K562 (cell line): ENCODE measurements at regions not wholly inside any gene's neighbourhood (a gene's known extent, or its start where the extent isn't known, plus 50 kb on each side); places are given as distances from the start of the nearest gene placed in this dataset.

Source experiments
- ATAC-seq: fragments of 200-7000 bp; cut with Tn5 transposase; 3 replicates; pipeline ENCODE4 v1.9.1; 2020; ENCODE audit warnings: moderate library complexity
- BruUV-seq: library from RNA; stranded (reverse); fragments of 400-500 nt; replicated peaks from 2 replicates; lab custom pipeline; 2021; lab: Mats Ljungman, UMichigan
- CTCF ChIA-PET: fragments of 300-600 bp; formaldehyde crosslinking; extraction: SDS; loops from one replicate; lab custom pipeline; 2021; ENCODE audit warnings: low intra/inter-chr PET ratio; lab: Yijun Ruan, JAX
- POLR2A ChIA-PET: fragments of 300-600, 350-650 bp; sonication (Branson Sonifier 250); formaldehyde crosslinking; extraction: SDS; loops from one replicate; lab custom pipeline; 2021; ENCODE audit warnings: antibody characterized with exemption, inconsistent platforms; lab: Yijun Ruan, JAX
- DNase-seq, 4 experiments: peaks; one replicate each; pipeline versions ENCODE4 v3.0.0 to v3.0.0-alpha.2; 2011 to 2018; ENCODE audit warnings: low spot score in 3 of 4, mixed read lengths in 3 of 4; ENCODE audit errors: extremely low read depth in 1 of 4
- FAIRE-seq: peaks from 2 replicates; lab custom pipeline; 2011; peaks lifted over from hg19 to GRCh38; lab: Jason Lieb, UNC
- H2AFZ ChIP-seq: 2 replicates; pipeline ENCODE4 v1.6.0; 2011; ENCODE audit warnings: low read depth, low read length, control low read depth, inconsistent platforms
- H3K27ac ChIP-seq: fragments of 200-600 bp; 3 replicates; pipeline ENCODE4 v1.8.0; 2011; ENCODE audit warnings: low read depth, mild to moderate bottlenecking, control low read depth, inconsistent platforms, low read length, moderate library complexity, mixed read lengths; ENCODE audit errors: extremely low read depth
- H3K27me3 ChIP-seq, 2 experiments: fragments of 300-600 bp in 1 of 2; 2 replicates in 1 of 2; 3 replicates in 1 of 2; pipeline versions ENCODE4 v1.6.0 to v1.8.0; 2011; ENCODE audit warnings: inconsistent platforms in 2 of 2, low read length in 2 of 2, mild to moderate bottlenecking in 1 of 2, mixed read lengths in 1 of 2, moderate library complexity in 1 of 2; ENCODE audit not compliant: control insufficient read depth in 2 of 2, insufficient read depth in 2 of 2
- H3K36me3 ChIP-seq: fragments of 300-600 bp; 3 replicates; pipeline ENCODE4 v1.8.0; 2011; ENCODE audit warnings: mild to moderate bottlenecking, low read length, inconsistent platforms; ENCODE audit not compliant: control insufficient read depth, insufficient read depth
- H3K4me1 ChIP-seq, 2 experiments: fragments of 200-600 bp in 1 of 2; replicated peaks in 1 of 2; 2 replicates in 1 of 2; 3 replicates in 1 of 2; pipeline versions ENCODE4 v1.5.1 to v1.8.0; 2011; ENCODE audit warnings: inconsistent platforms in 2 of 2, low read length in 2 of 2, mild to moderate bottlenecking in 1 of 2, mixed read lengths in 1 of 2, moderate library complexity in 1 of 2; ENCODE audit not compliant: control insufficient read depth in 2 of 2, insufficient read depth in 2 of 2
- H3K4me2 ChIP-seq: 2 replicates; pipeline ENCODE4 v1.6.1; 2011; ENCODE audit warnings: low read length, control low read depth, inconsistent platforms, mixed read lengths; ENCODE audit not compliant: insufficient read depth
- H3K4me3 ChIP-seq: fragments of 200-600 bp; sonication (generic), shearing (Covaris generic); 2 replicates; pipeline ENCODE4 v1.5.1; 2016; ENCODE audit warnings: control low read depth, inconsistent platforms
- H3K79me2 ChIP-seq: fragments of 200-600 bp; 3 replicates; pipeline ENCODE4 v1.8.0; 2011; ENCODE audit warnings: low read length, inconsistent platforms; ENCODE audit not compliant: control insufficient read depth, insufficient read depth
- H3K9ac ChIP-seq, 2 experiments: 2 replicates each; pipeline versions ENCODE4 v1.6.0 to v1.6.1; 2011; ENCODE audit warnings: low read depth in 2 of 2, low read length in 2 of 2, control low read depth in 1 of 2, inconsistent platforms in 1 of 2, mild to moderate bottlenecking in 1 of 2, mixed read lengths in 1 of 2; ENCODE audit not compliant: insufficient read depth in 1 of 2
- H3K9me1 ChIP-seq: one replicate; pipeline ENCODE4 v1.6.0; 2011; ENCODE audit warnings: inconsistent platforms, mild to moderate bottlenecking, low read length, moderate library complexity; ENCODE audit not compliant: control insufficient read depth, insufficient read depth
- H3K9me3 ChIP-seq: replicated peaks from 2 replicates; pipeline ENCODE4 v1.5.1; 2011; ENCODE audit warnings: low read depth, low read length, inconsistent platforms; ENCODE audit not compliant: control insufficient read depth, insufficient read depth
- H4K20me1 ChIP-seq: replicated peaks from 2 replicates; pipeline ENCODE4 v1.6.1; 2011; ENCODE audit warnings: low read length, inconsistent platforms, mixed read lengths; ENCODE audit not compliant: control insufficient read depth, insufficient read depth
- E4F1 ChIP-seq: fragments of 250-450 bp; sonication (Bioruptor Pico); IDR thresholded peaks from 2 replicates; pipeline ENCODE4 v1.5.0; 2021; ENCODE audit warnings: mild to moderate bottlenecking, borderline replicate concordance
- FOS ChIP-seq: IDR thresholded peaks from 3 replicates; pipeline ENCODE4 v1.6.1; 2011; ENCODE audit not compliant: insufficient read length; ENCODE audit errors: extremely low read depth
- MAX ChIP-seq: sonication (generic); formaldehyde crosslinking; IDR thresholded peaks from 2 replicates; pipeline ENCODE4 v1.9.0; 2022; ENCODE audit warnings: mild to moderate bottlenecking, missing genetic modification reagents
- RFX5 ChIP-seq: IDR thresholded peaks from 2 replicates; pipeline ENCODE4 v1.6.1; 2011; ENCODE audit warnings: low read depth, mild to moderate bottlenecking, improper control_type of control experiment, low read length
- RFX7 ChIP-seq: fragments of 250-450 bp; sonication (Bioruptor Pico); IDR thresholded peaks from 2 replicates; pipeline ENCODE4 v1.5.1; 2021; ENCODE audit warnings: mild to moderate bottlenecking
- TAF7 ChIP-seq: fragments of 450-650 bp; IDR thresholded peaks from 2 replicates; pipeline ENCODE4 v1.6.1; 2016; ENCODE audit warnings: missing genetic modification characterization, missing compliant biosample characterization
- TEAD1 ChIP-seq, 2 experiments: fragments of 450-650 bp in 1 of 2; sonication (generic) in 1 of 2; formaldehyde crosslinking; IDR thresholded peaks; 2 replicates each; pipeline versions ENCODE4 v1.4.0 to v1.8.0; 2020 to 2022; ENCODE audit warnings: mild to moderate bottlenecking in 2 of 2, missing genetic modification reagents in 1 of 2
- ZEB2 ChIP-seq: fragments of 450-650 bp; IDR thresholded peaks from 2 replicates; pipeline ENCODE4 v1.6.1; 2016
- ZFP36 ChIP-seq: fragments of 150-350 bp; IDR thresholded peaks from 2 replicates; pipeline ENCODE4 v1.6.1; 2018; ENCODE audit warnings: low read length, low read depth; ENCODE audit not compliant: partially characterized antibody
- WGBS: fragments of 100-300 bp; shearing (Covaris generic); methylation state at CpG from one replicate; pipeline ENCODE4 v1.1.6; 2016; ENCODE audit warnings: low coverage, mixed read lengths; ENCODE audit not compliant: insufficient coverage; ENCODE audit errors: missing lambda C conversion rate; 5-methylcytosine and 5-hydroxymethylcytosine counted together
- in situ Hi-C: fragments of 300-500 bp; cut with MboI; formaldehyde crosslinking; loops from 4 replicates; pipeline ENCODE4 v1.15.0; 2018; ENCODE audit warnings: inconsistent platforms, mixed read lengths
- intact Hi-C: fragments of 100-400 bp; cut with micrococcal nuclease; formaldehyde crosslinking; loops from 2 replicates; pipeline ENCODE4 v1.14.2; 2022
- TF ChIP-seq, protein P1 (sequence below): fragments of 450-650 bp; IDR thresholded peaks from 2 replicates; pipeline ENCODE4 v1.6.1; 2016; ENCODE audit warnings: low read depth, mild to moderate bottlenecking, moderate library complexity

DNA sequence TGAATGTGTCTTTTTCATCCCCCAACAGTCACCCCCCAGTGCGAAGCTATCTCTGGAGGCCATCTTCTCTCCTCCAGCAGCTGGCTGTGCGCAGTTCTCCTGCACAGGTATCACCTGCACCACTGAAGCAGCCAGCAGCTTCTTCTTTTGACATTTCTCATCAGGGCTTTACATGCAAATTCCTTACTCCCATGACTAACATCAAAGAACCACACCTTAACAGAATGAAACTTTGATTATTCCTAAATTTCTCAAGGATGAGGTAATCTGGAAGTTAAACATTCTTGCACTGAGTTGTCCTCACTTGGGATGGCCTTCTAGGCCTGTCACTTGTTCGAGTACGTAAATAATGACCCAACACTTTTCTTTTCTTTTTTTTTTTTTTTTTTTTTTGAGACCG is 291.6 kb upstream of the HSFY2 start:
- no peak overlapping the region for H3K27ac ChIP-seq
- BruUV-seq, result no TSS peak
- H3K9ac ChIP-seq, result no peak overlapping the region
- no peak for FAIRE-seq
- H2AFZ ChIP-seq, result no peak overlapping the region
- TF ChIP-seq, protein P1, sequence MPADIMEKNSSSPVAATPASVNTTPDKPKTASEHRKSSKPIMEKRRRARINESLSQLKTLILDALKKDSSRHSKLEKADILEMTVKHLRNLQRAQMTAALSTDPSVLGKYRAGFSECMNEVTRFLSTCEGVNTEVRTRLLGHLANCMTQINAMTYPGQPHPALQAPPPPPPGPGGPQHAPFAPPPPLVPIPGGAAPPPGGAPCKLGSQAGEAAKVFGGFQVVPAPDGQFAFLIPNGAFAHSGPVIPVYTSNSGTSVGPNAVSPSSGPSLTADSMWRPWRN, result no peak
- TF ChIP-seq RFX5 (no peak), TEAD1 (CRISPR knock-in tag; IDR thresholded peaks at IDR 0.05) (no peak), TAF7 (tag) (no peak)
- TF ChIP-seq, all 486 proteins: peak for 0
- Histone ChIP-seq H3K4me2 (no peak overlapping the region), H3K27me3 (no peaks in the 10 kb centered on the region), H3K4me1 (no peaks in the 10 kb centered on the region), H3K9me1 (no peaks in the 10 kb centered on the region), H3K4me3 (no peak overlapping the region), H3K9me3 (no peaks in the 10 kb centered on the region), H3K36me3 (no peaks in the 10 kb centered on the region), H3K79me2 (no peaks in the 10 kb centered on the region), H4K20me1 (no peaks in the 10 kb centered on the region)
- no CpG with 5 or more reads among the region's 5 CpGs for WGBS
- in situ Hi-C loops, result no loop called here
- DNase-seq (no peak), ATAC-seq (no peak)
- POLR2A ChIA-PET, result no interaction called here
- CTCF ChIA-PET, result no interaction called here
- intact Hi-C loops, result no loop called here

- Histone ChIP-seq H3K4me3 (no peak overlapping the region), H3K9ac (no peak overlapping the region), H3K9me1 (no peaks in the 10 kb centered on the region), H3K4me1 (no peaks in the 10 kb centered on the region), H2AFZ (no peak overlapping the region), H3K9me3 (no peaks in the 10 kb centered on the region), H3K27ac (no peak overlapping the region), H3K27me3 (no peaks in the 10 kb centered on the region), H3K36me3 (no peaks in the 10 kb centered on the region), H3K79me2 (no peaks in the 10 kb centered on the region), H3K4me2 (no peak overlapping the region), H4K20me1 (no peaks in the 10 kb centered on the region)
- ChIA-PET POLR2A (no interaction called here), CTCF (no interaction called here)
- no peak for DNase-seq
- in situ Hi-C loops (no loop called here), intact Hi-C loops (no loop called here)
- no peak for ATAC-seq
- no peak for FAIRE-seq
- no TSS peak for BruUV-seq
- no CpG with 5 or more reads among the region's 3 CpGs for WGBS
- TF ChIP-seq RFX7 (CRISPR knock-in tag) (no peak), ZEB2 (no peak), E4F1 (CRISPR knock-in tag) (no peak), FOS (no peak), MAX (CRISPR knock-in tag) (no peak), ZFP36 (no peak)
These were observed 286.2 kb upstream of the HSFY2 start for GRCh38 chrY:19059733-19060132.
